Esophagus squamous epithelium (tissue), 5 donors: ENCODE measurements at regions not wholly inside any gene's neighbourhood (a gene's known extent, or its start where the extent isn't known, plus 50 kb on each side); places are given as distances from the start of the nearest gene placed in this dataset.

Experiments
- DNase-seq: peaks from one replicate; lab custom pipeline; 2025; lab: John Stamatoyannopoulos, UW
- H3K27ac ChIP-seq, 4 donors: fragments of 200-600 bp; sonication (generic); one replicate each; pipeline ENCODE4 v1.5.1; 2016 to 2019; ENCODE audit warnings: mild to moderate bottlenecking in 1 of 4
- H3K27me3 ChIP-seq, 4 donors: fragments of 200-600 bp; sonication (generic); 1 replicate in 3 of 4; 2 replicates in 1 of 4; pipeline versions ENCODE4 v1.5.1 to v1.6.0; 2017 to 2021; ENCODE audit warnings: antibody characterized with exemption in 1 of 4
- H3K36me3 ChIP-seq, 3 donors: fragments of 200-600 bp; sonication (generic); one replicate each; pipeline ENCODE4 v1.5.1; 2016 to 2019
- H3K4me1 ChIP-seq, 3 donors: fragments of 200-600 bp; sonication (generic); one replicate each; pipeline ENCODE4 v1.5.1; 2017 to 2019
- H3K4me3 ChIP-seq, 4 donors: fragments of 200-600 bp; sonication (generic); 1 replicate in 3 of 4; 2 replicates in 1 of 4; pipeline ENCODE4 v1.5.1; 2016 to 2019; ENCODE audit warnings: mild to moderate bottlenecking in 2 of 4, moderate library complexity in 1 of 4
- H3K9me3 ChIP-seq, 3 donors: fragments of 200-600 bp; sonication (generic); one replicate each; pipeline ENCODE4 v1.5.1; 2016 to 2019
- POLR2A ChIP-seq, 4 donors: fragments of 450-650 bp; IDR thresholded peaks; one replicate each; pipeline ENCODE4 v1.6.1; 2017; ENCODE audit warnings: antibody characterized with exemption in 4 of 4, mild to moderate bottlenecking in 4 of 4, moderate library complexity in 3 of 4
- WGBS, 2 donors: methylation state at CpG; one replicate each; pipeline ENCODE4 v1.1.5; 2018; 5-methylcytosine and 5-hydroxymethylcytosine counted together
- intact Hi-C: fragments of 100-400 bp; cut with DNase I; formaldehyde crosslinking; loops from one replicate; pipeline ENCODE4 v1.15.0; 2022
- TF ChIP-seq, protein P1 (sequence below), 6 experiments: fragments of 450-650 bp in 4 of 6; fragments of 200-600 bp in 2 of 6; sonication (generic) in 2 of 6; IDR thresholded peaks; one replicate each; pipeline ENCODE4 v1.5.1; 2016 to 2019; ENCODE audit warnings: antibody characterized with exemption in 6 of 6, mild to moderate bottlenecking in 4 of 6, moderate library complexity in 4 of 6
- donor health status: DM: yes; HTN: yes; CAD: no.

DNA sequence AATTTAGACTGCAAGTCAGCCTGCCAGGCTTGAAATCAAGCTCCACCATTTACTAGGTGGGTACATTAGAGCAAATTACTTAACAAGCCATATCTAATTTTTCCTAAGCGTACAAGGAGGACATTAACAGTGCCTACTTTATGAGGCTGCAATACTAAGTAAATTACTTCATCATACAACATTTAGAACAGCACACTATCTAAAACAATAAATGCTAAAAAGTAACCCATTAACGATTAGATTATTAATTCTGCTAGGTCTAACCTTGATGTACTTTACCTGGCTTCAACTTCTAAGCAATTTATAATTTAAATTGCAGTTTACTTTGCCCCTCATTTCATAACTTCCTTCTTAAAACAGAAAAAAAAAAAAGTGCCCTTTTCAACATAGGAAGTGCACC, 1155.6 kb upstream of the NCAM2 start:
- intact Hi-C loops, result no loop called here
- no peaks in the 10 kb centered on the region for H3K9me3 ChIP-seq
- no peaks in the 10 kb centered on the region for H3K4me1 ChIP-seq
- WGBS, 2 donors, result 80 to 82% methylated on average over 2 of the region's 2 CpGs
- no peaks in the 10 kb centered on the region for H3K36me3 ChIP-seq
- H3K4me3 ChIP-seq, result no peak overlapping the region
- no peaks in the 10 kb centered on the region for H3K27me3 ChIP-seq
- DNase-seq, result no peak
- H3K27ac ChIP-seq, result no peak overlapping the region
- TF ChIP-seq, protein P1, sequence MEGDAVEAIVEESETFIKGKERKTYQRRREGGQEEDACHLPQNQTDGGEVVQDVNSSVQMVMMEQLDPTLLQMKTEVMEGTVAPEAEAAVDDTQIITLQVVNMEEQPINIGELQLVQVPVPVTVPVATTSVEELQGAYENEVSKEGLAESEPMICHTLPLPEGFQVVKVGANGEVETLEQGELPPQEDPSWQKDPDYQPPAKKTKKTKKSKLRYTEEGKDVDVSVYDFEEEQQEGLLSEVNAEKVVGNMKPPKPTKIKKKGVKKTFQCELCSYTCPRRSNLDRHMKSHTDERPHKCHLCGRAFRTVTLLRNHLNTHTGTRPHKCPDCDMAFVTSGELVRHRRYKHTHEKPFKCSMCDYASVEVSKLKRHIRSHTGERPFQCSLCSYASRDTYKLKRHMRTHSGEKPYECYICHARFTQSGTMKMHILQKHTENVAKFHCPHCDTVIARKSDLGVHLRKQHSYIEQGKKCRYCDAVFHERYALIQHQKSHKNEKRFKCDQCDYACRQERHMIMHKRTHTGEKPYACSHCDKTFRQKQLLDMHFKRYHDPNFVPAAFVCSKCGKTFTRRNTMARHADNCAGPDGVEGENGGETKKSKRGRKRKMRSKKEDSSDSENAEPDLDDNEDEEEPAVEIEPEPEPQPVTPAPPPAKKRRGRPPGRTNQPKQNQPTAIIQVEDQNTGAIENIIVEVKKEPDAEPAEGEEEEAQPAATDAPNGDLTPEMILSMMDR (IDR thresholded peaks at IDR 0.05), result no peak
- no peak for TF ChIP-seq POLR2A (IDR thresholded peaks at IDR 0.05)

DNA sequence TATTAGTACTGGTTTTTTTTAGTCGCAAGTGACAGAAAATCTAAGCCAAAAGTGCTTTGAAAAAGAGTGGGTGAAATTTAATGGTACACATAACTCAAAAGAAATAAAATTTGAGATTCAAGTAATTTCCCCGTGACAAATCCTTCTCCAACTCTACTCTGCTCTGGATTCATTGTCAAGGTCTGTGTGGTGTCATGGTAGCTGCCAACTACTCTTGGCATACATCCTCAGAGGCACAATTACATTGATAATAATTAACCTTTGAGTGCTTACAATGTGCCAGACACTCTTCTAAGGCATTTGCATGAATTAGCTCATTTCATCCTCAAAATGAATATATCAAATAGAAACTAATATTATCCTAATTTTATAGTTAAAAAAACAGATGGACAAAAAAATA, 1153.9 kb upstream of the NCAM2 start:
- intact Hi-C loops, result no loop called here
- WGBS, 2 donors, result 70 to 77% methylated on average over 2 of the region's 2 CpGs
- Histone ChIP-seq H3K9me3 (no peaks in the 10 kb centered on the region), H3K4me1 (no peaks in the 10 kb centered on the region), H3K27ac (no peak overlapping the region), H3K4me3 (no peak overlapping the region), H3K27me3 (no peaks in the 10 kb centered on the region), H3K36me3 (no peaks in the 10 kb centered on the region)
- no peak for DNase-seq
- TF ChIP-seq, protein P1 (IDR thresholded peaks at IDR 0.05), result no peak
- no peak for TF ChIP-seq POLR2A (IDR thresholded peaks at IDR 0.05)

DNA sequence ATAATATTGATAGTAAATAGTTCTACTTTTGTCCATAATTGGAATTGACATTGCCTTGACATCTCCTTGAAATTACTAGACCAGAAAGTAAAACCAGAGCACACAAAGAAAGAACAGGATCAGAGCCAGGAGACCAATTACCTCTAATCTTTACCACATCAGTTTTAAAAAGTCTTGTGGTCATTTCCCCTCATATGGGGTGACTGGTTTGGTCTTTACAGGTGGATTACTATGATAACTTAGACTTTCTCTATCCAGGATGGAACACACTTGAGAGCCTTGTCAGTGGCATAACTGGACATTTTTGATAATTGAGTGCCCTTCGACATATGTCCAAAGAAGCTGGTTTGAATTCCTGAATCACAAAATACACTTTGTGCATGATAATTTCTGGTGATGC, 1148.1 kb upstream of the NCAM2 start:
- no peak for TF ChIP-seq POLR2A (IDR thresholded peaks at IDR 0.05)
- TF ChIP-seq, protein P1 (IDR thresholded peaks at IDR 0.05), result no peak
- 75 to 100% methylated on average over 1 of the region's 1 CpG for WGBS, 2 donors
- no peak for DNase-seq
- peaks cover 0 to 16% (median 0%) of the 10 kb centered on the region in 3 donors for H3K9me3 ChIP-seq
- no peak overlapping the region for H3K4me3 ChIP-seq
- no peaks in the 10 kb centered on the region for H3K4me1 ChIP-seq
- H3K36me3 ChIP-seq, result no peaks in the 10 kb centered on the region
- H3K27ac ChIP-seq, result no peak overlapping the region
- intact Hi-C loops, result no loop called here
- no peaks in the 10 kb centered on the region for H3K27me3 ChIP-seq

DNA sequence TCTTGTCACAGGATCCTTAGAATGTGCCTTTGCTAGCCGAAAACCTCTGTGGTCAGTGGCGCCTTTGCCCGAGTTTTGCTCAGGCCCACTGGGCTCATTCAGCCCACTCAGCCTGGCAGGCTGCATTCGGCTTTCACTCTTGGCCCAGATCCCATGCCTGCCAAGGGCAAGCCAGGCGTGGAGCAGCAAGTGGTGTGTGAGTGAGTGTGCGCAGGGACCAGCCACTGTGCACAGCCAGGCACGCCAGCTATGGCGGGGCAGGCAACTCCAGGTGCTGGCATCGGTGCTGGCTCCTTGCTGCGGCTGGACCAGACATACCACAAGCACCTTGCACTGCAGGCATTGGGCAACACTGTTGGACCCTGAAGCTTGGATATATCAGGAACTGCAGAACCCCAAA, 1145.1 kb upstream of the NCAM2 start:
- H3K36me3 ChIP-seq, result no peaks in the 10 kb centered on the region
- no peaks in the 10 kb centered on the region for H3K27me3 ChIP-seq
- no peaks in the 10 kb centered on the region for H3K4me1 ChIP-seq
- H3K27ac ChIP-seq, result no peak overlapping the region
- no peak for TF ChIP-seq POLR2A (IDR thresholded peaks at IDR 0.05)
- TF ChIP-seq, protein P1 (IDR thresholded peaks at IDR 0.05), result no peak
- no peak for DNase-seq
- intact Hi-C loops, result no loop called here
- H3K9me3 ChIP-seq, result peaks cover 0 to 20% (median 0%) of the 10 kb centered on the region in 3 donors
- WGBS, 2 donors, result 83 to 90% methylated on average over 9 to 10 of the region's 10 CpGs
- H3K4me3 ChIP-seq, result no peak overlapping the region

DNA sequence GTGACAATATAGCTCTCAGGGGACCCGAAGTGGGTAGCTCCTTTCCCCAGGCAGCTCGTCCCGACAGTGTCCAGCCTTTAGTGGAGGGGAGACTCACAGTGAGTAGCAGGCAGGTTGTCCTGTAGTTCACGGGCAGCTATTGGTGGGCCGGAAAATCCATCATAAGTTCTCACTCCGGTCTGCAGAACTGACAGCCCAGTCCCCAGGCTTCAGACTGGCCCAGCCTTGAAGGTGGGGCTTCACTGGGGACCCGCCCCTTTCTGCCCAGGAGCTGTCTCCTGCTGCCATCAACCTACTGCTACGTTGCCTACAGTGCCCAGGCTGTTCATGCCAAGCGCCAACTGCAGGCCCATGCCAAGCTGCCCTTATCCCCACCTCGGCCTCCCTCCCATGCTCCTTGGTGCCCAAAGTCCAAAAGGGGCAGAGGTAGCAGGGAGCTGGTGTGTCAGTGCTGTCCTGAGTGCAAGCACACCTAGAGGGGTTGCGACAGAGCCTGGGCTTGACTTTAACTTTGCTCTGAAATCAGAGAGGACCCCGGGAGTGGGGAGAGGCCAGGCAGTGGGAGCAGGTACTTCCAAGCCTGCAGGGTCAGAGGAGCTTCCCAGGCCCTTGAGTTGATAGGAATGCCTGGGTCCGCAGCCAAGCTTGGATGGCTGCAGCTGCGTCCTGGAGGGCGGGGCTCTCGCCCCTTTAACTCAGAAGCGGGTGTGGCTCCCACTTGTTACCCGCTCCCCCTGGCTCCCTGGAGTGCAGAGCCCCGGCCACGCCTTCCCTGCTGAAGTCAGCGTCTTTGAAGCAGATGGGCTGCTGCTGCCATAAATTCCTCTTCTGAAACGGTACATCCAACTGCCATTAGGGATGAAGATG, 1144.3 kb upstream of the NCAM2 start:
- Histone ChIP-seq H3K36me3 (no peaks in the 10 kb centered on the region), H3K9me3 (peaks cover 0 to 20% (median 0%) of the 10 kb centered on the region in 3 donors), H3K27me3 (no peaks in the 10 kb centered on the region), H3K4me3 (no peak overlapping the region), H3K27ac (no peak overlapping the region), H3K4me1 (no peaks in the 10 kb centered on the region)
- WGBS, 2 donors, result 71 to 87% methylated on average over 4 to 5 of the region's 22 CpGs
- intact Hi-C loops, result no loop called here
- no peak for TF ChIP-seq POLR2A (IDR thresholded peaks at IDR 0.05)
- TF ChIP-seq, protein P1 (IDR thresholded peaks at IDR 0.05), result no peak
- no peak for DNase-seq
